HG03060 (cell line): ENCODE measurements at regions not wholly inside any gene's neighbourhood (a gene's known extent, or its start where the extent isn't known, plus 50 kb on each side); places are given as distances from the start of the nearest gene placed in this dataset.
"Not testable (repeated sequence)": the region's sequence is repeated elsewhere in the genome, so short reads cannot be mapped to it uniquely, and the experiment has no call there.

Experiments
- ATAC-seq: cut with Tn5 transposase; IDR thresholded peaks from one replicate; pipeline ENCODE4 v1.9.1; 2021; ENCODE audit warnings: low read depth, moderate number of reproducible peaks; ENCODE audit not compliant: unreplicated experiment

GRCh38 chr3:72041511-72041910 is 256.6 kb upstream of the PROK2 start:
- ATAC-seq = no peak

DNA sequence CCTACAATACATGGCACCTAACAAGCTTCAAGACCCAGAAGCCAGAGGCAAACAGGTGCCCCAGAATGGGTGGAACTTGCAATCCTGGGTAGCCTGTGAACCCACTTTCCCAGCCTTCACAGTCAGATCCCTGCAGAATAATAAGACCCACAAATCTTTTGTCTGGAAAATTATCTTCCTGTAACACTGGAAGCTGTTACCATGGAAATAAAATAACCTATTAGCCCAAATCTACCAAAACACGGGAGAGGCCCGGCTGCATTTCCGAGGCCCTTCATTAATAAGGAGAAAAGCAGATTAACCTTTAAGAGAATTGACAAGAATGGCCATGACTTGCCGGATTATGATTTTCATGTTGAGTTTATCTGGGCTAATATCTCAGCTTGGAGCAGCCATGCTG is 256.1 kb upstream of the PROK2 start:
- no peak for ATAC-seq

DNA sequence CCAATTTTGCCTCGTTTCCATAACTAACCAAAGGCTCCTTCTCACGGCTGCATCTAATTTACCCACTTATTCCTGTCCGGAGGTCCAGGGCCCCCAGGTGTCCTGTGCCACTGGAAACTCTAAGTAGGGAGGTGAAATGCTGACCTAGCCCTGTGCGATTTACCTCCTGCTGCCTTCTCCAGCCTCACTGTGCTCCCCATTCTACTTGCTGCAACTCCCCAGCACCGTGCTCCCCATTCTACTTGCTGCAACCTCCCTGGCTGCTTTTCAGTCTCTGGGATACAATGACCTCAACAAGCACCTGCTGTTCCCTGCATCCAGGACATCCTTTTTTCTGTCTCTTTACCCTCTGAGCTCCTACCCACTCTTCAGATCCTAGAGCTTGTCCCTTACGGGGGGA is 254.7 kb upstream of the PROK2 start:
- ATAC-seq = no peak

DNA sequence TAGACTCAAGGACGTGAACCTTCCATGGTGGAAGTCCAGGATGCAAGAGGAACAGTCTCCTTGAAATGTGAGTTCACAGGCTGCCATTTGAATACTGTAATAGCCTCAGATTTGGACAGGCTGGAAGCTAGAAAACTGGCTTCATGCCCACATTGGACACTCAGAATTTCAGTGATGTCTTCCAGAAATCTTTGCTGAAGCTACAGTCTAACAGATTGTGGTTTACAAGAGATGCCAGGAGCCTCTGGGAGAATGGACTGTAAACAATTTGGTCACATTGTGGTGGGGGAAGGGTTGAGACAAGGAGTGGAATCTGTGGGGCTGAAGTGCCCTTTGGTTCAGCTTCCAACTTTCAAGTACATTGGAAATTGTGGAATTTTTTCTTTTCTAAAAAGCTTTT is 252.0 kb upstream of the PROK2 start:
- ATAC-seq = no peak

DNA sequence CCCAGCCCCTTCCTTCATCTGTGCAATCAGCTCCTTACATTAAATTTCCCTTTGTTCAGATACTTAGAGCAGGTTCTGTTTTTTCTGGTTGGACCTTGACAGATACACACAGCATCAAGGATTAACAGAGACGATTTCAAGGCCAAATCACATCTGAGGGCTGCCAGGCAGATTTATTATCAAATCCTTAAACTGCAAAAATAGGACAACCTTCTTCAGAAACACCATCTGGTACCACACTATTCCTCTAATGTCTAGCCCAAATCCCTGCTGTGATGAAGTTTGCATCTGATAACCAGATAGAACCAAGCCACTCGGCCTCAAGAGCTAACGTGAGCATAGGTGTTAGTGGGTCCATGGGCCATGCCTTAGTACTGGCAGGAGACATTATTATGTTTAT is 250.7 kb upstream of the PROK2 start:
- no peak for ATAC-seq

DNA sequence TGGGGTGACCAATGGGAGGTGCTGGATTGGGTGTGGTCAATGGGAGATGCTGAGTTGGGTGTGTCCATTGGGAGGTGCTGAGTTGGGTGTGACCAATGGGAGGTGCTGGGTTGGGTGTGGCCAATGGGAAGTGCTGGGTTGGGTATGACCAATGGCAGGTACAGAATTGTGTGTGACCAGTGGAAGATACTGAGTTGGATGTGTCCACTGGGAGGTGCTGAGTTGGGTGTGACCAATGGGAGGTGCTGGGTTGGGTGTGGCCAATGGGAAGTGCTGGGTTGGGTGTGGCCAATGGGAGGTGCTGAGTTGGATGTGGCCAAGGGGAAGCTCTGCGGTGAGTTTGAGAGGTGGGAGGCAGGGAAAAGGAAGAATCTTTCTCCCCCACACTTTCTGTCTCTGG is 250.0 kb upstream of the PROK2 start:
- no peak for ATAC-seq

DNA sequence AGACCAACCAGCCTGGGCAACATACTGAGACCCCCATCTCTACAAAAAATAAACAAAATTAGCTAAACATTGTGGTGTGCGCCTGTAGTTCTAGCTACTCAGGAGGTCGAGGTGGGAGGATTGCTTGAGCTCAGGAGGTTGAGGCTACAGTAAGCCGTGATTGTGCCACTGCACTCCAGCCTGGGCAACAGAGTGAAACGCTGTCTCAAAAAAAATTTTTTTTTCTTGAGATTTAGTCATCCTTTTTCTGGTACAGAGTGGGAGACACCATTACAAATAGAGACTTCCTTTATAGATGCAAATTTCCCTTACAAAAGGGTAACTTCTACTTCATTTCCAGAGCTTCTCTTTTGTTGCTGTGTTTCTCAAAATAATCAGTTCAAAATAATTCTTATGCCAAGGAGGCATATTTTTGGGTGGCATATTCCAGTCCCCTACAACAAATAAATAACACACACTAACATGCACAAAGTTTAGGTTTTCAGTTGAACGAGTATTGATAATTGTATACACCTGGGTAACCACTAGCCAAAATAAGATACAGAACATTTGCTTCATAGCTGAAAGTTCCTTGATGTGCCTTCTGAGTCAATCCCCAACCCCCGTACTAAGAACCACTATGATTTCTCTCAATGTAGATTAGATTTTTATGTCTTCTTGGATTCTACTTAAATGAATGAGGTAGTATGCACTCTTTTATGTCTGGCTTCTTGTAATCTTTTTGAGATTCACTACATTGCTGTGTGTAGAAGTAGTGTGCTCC is 248.9 kb upstream of the PROK2 start:
- ATAC-seq = no peak

DNA sequence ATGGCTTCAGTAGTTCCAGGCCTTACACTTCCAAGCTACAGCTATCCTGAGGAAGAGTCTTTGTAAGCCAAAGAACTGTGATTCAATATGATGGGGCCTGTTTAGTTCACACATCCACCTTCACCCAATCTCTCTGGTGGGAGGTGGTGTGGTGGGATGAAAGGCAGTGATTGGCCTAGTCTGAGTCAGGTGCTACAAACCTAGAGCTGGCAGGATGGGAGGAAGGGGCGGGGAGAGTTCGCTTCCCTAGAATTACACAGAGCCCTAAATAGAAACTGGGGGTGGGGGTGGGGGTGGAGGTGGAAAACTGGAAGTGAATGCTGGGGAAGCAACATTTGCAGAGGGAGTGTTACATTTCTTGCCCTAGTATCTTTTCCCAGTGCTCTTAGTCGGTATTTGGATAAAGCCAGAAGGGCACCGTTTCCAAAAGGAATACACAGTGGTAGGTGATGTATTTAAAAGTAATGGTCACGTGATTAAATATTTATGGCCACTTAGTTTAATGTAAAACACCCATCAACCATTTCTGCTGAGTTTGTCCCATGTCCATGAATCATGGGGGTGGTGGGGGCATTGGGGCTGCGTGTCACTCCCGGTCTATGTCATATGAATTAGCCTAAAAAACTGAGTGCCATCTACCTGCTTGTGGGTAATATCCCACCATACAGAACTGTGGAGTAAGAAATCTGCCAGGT is 247.6 kb upstream of the PROK2 start:
- ATAC-seq = no peak

DNA sequence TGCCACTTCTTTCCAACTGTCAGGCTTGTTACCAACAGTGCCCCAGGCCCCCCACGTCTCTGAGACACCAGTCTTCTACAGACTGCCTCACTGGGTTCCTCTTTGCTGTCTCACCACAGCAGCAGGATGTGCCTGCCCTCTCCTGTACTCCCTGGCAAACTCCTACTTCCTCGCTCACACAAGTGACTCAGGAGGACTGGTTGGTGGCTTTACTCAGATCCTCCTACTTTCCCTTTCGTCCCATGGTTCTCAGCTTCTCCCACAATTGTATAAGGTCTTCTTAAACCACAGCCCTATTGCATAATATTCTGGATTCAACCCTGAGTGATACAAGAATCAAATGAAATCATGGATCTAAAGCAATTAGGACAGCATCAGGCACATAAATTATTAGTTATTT is 246.6 kb upstream of the PROK2 start:
- no peak for ATAC-seq

GRCh38 chr3:72030296-72030695 is 245.3 kb upstream of the PROK2 start:
- ATAC-seq = not testable (repeated sequence)

- not testable (repeated sequence) for ATAC-seq
Observed at GRCh38 chr3:72028726-72029125, 243.8 kb upstream of the PROK2 start.

DNA sequence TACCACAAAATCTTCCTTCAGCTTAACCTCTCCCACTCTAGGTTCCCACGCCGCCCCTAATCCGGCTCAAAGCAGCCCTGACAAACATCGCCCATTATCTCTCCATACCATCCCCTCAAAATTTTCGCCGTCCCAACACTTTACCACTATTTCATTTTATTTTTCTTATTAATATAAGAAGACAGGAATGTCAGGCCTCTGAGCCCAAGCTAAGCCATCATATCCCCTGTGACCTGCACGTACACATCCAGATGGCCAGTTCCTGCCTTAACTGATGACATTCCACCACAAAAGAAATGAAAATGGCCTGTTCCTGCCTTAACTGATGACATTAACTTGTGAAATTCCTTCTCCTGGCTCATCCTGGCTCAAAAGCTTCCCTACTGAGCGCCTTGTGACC is 243.4 kb upstream of the PROK2 start:
- not testable (repeated sequence) for ATAC-seq

- ATAC-seq = not testable (repeated sequence)
Observed at GRCh38 chr3:72027728-72028127, 242.8 kb upstream of the PROK2 start.

- no peak for ATAC-seq
Observed at GRCh38 chr3:72022027-72022426, 237.1 kb upstream of the PROK2 start.

DNA sequence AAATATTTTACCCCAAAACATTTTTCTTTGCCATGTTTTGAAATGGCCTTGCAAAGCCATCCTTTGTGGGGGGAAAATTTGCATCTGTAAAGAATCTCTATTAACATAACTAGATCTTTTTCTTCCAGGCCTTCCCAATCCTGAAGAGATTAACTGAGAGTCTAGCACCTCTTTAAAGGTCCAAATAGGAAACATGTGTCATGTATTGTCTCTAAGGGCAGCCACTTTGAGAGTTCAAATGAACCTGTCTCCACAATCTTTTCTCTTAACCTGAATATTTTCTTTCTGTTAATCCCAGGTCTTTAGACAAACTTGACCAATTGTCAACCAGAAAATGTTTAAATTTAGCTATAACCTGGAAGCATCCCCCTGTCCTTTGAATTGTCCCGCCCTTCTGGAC is 236.6 kb upstream of the PROK2 start:
- no peak for ATAC-seq

- ATAC-seq = no peak
Observed at GRCh38 chr3:72018343-72018984, 233.5 kb upstream of the PROK2 start.

GRCh38 chr3:72017935-72018334 is 233.0 kb upstream of the PROK2 start:
- no peak for ATAC-seq

DNA sequence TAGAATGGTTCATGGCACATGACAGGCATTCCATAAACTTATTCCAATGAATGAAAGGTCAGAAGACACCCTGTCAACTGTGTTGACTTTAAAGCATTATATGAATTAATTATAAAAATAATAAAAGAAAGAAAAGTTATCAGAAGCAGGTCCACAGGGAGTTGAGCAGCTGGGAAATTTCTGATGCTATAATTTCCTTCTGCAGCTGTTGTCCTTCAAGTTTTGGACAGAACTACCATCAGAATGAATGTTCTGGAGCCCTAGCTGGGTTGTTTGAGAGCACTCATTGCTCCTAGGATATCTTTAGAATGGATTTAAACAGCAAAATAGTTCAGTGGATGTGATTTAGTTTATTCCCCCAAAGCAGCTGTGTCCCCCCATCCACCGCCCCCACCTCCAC is 232.4 kb upstream of the PROK2 start:
- ATAC-seq = no peak

GRCh38 chr3:72015463-72015862 is 230.5 kb upstream of the PROK2 start:
- ATAC-seq = no peak

DNA sequence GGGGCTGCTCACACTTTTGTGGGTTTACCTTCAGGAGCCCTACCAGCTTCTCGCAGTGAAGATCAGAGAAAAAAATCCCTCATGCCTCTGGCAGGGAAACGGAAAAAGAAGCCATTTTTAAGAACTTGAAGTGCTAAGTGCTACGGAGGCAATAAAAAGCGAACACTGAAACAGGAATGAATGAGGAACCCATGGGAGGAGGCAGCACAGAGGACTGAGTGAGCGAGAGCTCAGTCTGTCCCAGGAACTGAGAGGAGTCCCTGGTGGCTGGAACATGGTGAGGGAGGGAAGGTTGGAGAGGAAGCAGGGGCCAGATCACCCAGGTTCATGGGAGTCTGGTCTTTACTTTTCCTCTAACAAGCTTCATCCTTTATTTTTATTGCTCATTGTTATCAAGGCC is 228.1 kb upstream of the PROK2 start:
- ATAC-seq = no peak

GRCh38 chr3:72012363-72012762 is 227.4 kb upstream of the PROK2 start:
- no peak for ATAC-seq

GRCh38 chr3:72011485-72011884 is 226.5 kb upstream of the PROK2 start:
- no peak for ATAC-seq
